ENCODE measurements at regions not wholly inside any gene's neighbourhood (a gene's known extent, or its start where the extent isn't known, plus 50 kb on each side); places are given as distances from the start of the nearest gene placed in this dataset.
"Not testable (repeated sequence)": the region's sequence is repeated elsewhere in the genome, so short reads cannot be mapped to it uniquely, and the experiment has no call there.

DNA sequence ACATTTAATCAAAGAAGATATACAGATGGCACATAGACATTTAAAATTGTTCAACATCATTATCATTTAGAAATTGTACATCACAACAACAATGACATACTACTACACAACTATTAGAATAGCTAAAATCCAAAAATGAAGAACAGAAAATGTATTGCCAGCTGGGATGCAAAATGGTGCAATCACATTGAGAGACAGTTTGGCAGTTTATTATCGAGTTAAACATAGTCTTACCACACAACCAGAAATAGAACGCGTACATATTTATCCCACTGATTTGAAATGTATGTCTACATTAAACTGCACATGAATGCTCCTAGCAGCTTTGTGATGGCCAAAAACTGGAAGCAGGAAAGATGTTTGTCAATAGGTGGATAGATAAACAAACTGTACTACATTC, 791.5 kb upstream of the MGAT4C start:
- no peak for DNase-seq

DNA sequence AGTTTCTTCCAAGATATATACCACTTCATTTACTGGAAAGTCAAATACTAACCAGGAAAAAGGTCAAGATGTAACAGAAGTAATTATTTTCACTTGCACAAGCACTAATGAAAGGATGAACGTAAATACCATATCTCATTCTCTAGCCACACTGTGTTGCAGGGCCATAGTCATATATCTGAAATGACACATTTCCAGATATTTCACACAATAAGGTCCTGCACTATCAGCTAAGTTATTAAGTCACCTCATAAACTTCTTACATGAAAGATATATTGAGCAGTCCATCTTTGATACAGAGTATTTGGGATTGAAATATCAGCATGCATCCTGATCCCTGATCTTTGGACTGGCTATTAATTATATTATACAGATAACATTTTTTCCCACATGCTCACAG, 783.3 kb upstream of the MGAT4C start:
- DNase-seq = no peak

DNA sequence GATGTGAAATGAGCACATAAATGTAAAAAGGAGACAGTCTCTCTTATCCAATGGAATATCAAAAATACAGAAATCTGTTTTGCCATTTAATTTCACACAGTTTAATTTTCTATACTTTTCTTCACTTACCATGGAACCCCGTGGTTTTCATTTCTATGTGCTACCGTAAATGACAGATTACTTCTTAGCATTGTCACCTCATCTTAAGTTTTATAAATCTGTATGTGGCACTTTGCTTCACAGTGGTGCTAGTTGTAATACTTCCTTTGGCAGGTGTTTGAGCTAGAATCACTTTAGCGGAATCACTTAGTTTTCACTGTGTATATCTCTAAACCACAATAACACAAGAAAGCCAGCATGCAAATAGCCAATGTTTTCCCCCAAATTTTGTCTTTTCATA, 781.9 kb upstream of the MGAT4C start:
- DNase-seq = no peak

DNA sequence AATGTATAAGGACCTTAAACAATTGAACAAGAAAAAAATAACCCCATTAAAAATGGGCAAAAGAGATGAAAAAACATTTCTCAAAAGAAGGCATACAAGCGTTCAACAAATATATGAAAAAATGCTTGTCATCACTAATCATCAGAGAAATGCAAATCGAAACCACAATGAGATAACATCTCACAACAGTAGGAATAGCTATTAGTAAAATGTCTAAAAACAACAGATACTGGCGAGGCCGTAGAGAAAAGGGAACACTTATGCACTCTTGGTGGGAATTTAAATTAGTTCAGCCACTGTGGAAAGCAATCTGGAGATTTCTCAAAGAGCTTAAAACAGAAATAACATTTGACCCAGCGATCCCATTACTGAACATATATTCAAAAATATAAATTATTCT, 769.8 kb upstream of the MGAT4C start:
- DNase-seq = no peak

DNA sequence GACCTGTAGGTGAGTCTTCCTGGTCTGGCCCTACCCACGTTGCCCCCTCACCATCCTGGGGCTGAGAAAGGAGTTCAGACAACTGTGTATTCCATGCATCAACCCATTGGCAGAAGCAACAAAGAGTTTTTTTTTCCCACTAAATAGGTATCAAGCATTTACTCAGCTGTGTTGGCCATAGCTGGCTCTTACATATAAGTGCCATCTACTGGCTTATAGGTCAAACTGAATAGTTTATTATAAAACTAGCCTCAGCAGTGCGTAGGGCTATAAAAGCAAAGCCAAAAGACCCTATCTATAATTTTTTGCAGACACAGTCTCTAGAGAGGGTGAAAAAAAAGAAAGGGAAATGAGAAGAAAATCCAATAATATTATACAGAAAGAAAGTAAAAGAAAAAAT, 765.2 kb upstream of the MGAT4C start:
- DNase-seq = no peak

DNA sequence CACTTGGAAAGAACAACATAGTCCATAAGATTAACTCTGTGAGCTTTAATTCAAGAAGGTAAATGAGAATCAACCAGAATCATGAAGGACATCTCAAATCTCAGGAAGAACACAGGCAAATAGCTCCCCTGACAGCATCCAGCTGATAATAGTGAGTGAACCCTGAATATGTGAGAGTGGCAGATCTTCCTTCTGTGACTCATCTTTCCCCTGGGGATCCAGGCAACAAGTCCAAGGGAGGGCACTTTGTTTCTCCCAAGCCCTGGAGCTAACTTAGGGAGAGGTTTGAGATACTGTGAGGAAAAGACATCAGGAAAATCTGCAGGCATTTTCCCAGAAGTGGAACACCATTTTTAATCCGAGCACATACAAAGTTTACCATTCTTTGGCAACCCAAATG, 763.9 kb upstream of the MGAT4C start:
- DNase-seq = no peak

DNA sequence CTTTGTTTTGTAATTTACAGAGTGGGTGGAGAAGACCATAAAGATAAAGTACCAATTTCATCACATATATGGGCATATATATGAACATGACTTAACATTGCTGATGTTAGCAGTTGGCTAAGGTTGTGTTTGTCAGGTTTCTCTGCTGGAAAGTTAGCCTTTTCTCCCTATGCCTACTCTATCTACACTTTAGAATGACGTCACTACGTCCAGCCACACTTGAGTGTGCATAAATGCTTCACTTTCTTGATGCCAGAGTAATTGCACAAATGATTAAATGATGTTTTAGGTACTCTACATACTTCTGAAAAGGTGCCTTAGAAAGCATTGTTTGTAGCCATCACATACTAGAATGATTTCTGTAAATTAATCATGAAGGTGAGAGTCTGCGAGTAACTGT, 759.2 kb upstream of the MGAT4C start:
- DNase-seq = no peak

DNA sequence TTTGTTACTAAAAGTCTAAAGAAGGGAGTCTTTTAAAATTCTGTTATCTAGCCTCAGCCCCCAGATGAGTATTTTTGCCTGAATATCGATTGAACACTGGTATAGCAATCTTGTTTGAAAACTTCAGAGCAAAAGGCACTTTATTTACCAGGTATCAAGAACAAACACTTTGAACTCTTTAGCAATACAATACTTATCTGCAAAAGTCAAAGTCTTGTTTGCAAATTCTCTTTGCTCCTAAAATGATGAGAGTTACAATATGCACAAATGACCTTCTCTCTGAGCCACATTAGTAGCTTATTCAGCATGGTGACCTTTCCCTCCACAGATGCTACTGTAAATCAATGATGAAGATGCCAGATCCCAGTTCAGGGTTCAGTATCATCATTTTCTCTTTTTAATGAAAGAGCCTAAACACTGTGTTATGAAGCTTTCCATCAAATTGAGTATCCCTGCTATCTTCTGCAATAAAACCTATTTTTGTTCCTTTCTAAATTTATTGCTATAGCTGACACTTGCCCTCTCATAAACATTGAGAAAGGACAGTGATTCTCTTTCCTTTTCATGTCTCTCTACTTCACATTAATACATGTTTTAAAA, 752.7 kb upstream of the MGAT4C start:
- no peak for DNase-seq

DNA sequence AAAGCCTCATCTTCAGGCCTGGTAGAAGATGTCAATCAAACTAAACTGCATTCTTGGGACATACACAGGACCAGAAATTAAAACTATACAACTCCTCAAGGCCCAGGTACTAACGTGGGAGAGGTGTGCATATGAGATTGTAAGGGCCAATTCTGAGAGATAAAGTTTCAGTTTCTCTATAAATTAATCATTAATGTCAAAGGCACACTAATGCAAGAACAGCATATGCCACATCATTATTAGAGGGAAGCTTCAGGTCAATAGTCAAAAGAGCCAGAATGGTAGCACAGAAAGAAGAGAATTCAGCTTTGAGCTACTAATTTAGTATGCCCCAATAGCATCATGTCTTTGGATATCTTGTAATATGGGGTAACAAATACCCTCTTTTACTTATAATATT, 744.9 kb upstream of the MGAT4C start:
- no peak for DNase-seq

DNA sequence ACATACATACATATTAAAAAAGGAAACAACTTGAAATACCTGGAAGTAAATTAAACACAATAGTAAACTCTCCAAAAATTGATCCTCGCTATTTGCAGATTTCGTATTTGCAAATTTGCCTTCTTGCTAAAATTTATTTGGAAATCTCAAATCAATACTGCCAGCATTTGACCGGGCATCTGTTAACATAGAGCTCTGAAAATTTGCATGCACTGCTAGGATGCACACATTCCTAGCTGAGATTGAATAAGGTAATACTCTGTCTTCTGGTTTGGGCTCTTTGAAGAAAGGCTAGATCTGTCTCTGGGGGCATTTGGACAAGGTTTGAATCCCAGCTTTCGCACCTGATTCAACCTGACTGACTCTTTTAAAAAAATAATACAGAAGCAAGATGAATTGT, 729.1 kb upstream of the MGAT4C start:
- DNase-seq = no peak

DNA sequence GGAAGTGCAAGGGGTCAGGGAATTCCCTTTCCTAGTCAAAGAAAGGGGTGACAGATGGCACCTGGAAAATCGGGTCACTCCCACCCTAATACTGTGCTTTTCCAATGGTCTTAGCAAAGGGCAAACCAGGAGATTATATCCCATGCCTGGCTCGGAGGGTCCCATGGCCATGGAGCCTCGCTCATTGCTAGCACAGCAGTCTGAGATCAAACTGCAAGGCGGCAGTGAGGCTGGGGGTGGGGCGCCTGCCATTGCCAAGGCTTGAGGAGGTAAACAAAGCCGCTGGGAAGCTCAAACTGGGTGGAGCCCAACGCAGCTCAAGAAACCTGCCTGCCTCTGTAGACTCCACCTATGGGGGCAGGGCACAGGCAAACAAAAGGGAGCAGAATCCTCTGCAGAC, 714.4 kb upstream of the MGAT4C start:
- DNase-seq = not testable (repeated sequence)

DNA sequence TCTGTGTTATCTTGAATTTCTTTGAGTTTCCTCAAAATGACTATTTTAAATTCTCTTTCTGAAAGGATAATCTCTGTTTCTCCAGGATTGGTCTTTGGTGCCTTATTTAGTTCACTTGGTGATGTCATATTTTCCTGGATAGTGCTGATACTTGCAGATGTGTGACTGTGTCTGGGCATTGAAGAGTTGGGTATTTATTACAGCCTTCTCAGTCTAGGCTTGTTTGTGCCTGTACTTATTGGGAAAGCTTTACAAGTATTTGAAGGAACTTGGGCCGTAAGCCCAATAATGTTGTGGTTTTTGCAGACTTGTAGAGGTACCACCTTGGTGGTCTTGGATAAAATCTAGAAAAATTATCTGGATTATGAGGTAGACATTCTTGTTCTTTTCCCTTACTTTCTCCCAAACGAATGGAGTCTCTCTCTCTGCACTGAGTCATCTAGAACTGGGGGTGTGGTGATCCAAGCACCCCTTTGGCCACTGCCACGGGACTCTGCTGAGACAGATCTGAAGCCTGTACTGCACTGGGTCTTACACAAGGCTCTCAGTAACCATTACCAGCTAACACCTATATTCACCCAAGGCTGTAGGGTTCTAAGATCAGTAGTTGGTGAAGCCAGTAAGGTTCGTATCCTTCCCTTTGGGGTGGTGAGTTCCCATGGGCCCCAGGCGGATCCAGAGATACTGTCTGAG, 703.7 kb upstream of the MGAT4C start:
- DNase-seq = no peak

DNA sequence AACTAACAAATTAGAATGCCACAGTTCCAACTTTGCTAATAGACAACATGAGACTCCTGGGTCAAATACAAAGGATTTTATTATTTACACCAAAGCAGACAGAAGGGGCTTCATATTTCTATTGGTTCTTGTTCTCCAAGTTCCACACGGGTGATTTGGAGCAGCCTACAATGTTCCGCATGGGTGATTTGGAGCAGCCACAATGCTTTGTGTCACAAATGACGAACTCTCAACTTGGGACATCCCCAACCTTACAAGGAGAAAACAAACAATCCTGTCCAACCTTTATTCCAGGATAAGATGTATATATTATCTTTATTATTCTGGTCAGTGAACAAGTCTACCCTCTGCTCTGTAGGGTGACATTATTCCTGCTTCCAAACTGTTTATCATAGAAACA, 694.3 kb upstream of the MGAT4C start:
- DNase-seq = no peak

DNA sequence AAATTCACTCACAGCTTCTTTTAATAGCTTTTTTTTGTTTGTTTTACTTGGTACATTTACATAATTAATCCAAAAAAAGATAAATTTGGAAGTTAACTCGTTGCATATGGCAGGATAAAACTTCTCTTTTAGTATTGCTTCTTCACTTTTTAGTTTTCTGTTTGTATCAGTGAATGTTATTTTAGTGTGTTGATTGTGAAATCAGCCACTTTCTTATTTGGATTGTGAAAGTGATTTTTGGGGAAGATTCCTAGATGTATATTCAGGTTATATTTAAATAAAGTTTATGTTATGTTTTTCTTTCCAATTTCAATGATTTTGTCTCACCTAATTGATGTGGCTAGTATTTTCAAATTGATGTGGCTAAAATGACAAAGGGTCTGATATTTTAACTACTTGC, 693.9 kb upstream of the MGAT4C start:
- no peak for DNase-seq

DNA sequence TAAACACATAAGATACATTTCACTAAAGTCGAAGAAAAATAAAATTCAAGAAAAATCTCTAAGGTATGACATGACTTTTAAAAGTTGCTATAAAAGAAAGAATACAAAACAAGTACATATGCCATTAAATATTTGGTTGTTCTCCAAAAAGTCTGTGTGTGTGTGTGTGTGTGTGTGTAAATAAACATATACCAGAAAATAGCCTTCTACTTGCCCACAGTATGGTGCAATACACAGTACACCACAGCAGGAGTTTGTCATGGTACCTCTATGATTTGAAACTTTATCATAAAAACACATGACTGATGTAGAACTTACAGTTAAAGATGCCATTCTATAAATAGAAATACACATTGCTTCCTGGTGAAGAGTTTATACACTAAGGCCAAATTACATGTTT, 692.7 kb upstream of the MGAT4C start:
- DNase-seq = no peak

DNA sequence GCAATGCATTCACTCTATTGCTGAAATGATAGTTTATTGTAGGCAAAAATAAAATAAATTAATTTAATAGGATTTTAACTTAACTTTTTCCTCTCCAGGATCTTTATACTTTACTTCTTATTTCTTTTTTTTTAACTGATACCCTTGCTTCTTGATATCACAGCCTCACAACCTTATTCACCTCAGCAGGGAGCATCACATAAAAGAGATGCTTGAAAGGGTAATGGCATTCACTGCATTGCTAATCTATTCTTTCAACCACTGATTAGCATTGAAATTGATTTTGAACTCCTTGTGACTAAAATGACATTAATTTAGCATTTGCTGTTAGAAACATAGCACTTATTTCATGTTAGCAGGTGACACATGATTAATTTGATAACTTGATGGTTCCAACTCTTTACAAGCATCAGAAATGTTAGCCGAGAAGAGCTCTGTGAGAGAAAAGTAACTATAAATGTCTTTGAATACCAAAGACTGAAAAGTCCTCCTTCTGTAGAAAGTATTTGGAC, 689.5 kb upstream of the MGAT4C start:
- DNase-seq = no peak

DNA sequence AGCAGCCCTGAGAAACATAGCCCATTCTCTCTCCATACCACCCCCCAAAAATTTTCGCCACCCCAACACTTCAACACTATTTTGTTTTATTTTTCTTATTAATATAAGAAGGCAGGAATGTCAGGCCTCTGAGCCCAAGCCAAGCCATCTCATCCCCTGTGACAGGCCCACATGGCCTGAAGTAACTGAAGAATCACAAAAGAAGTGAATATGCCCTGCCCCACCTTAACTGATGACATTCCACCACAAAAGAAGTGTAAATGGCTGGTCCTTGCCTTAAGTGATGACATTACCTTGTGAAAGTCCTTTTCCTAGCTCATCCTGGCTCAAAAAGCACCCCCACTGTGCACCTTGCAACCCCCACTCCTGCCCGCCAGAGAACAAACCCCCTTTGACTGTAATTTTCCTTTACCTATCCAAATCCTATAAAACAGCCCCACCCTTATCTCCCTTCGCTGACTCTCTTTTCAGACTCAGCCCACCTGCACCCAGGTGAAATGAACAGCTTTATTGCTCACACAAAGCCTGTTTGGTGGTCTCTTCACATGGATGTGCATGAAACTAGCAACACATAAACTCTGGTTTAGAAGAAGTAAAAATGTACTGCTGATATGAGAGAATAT, 688.1 kb upstream of the MGAT4C start:
- DNase-seq = not testable (repeated sequence)

DNA sequence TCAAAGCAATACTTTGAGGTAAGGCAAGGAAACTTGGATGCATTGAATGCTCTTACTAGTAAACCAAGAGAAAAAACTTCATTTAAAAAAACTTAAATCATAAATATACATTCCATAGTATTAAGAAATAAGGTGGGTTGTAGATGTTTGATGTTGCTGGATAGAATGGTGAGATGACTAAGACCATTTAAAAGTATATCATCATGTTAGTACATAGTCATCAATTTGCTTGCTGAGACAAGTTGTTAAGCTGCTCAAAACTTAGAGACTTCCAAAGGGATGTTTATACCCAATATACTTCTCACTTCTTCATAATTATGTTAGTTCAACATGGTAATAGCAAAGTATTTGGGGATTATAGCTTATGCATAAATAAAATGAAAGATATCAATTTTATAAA, 675.5 kb upstream of the MGAT4C start:
- DNase-seq = no peak

DNA sequence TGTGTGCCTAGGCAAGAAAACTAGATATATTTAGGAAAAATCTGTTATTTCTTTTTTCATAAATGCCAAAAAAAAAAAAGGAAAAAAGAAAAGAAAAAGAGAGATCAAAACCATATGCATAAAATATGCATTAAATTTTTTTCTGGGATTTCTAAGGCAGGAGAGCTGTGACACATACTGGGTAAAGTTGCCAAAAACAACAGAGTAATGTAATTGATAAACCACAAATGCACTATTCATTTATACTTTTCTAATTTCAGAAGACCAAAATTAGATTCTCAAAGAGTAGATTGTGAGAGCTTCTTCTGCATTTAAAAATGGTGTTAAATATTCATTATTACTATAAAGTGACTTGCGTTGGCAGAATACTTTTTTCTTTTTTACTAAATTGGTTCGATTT, 673.8 kb upstream of the MGAT4C start:
- DNase-seq = no peak

DNA sequence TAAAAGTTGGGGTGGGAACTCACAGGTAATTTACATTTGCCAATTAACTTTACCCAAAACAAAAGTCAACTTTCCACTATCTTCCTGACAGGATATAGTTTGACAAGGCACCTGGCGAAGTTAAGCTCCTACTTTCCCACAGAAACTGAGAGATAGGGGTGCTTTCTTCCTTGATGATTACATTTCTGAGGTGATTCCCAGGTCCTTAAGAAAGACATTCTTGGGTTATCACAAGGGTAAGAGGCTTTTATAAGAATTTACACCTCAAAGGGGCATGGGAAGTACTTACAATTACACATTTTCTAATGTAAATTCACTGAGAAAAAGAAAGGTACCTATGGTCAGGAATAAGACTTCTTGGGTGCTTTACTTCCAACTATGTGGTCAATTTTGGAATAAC, 660.9 kb upstream of the MGAT4C start:
- DNase-seq = no peak

DNA sequence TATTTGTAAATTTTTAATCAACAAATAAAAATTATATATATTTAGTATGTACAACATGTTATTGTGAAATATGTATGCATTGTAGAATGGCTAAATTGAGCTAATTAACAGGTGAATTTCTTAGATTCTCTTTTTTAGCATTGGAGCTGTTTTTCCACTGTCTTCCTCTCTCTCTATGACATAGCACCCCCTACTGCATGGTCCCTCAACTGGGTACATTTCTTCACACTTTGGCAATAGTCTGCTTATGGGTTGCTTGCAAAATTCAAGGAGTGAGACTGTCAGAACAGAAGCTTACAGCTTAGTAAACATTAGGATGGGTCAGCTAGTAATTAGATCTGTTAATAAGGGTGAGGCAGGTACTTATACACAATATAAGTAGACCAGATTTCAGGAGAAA, 658.5 kb upstream of the MGAT4C start:
- DNase-seq = no peak

DNA sequence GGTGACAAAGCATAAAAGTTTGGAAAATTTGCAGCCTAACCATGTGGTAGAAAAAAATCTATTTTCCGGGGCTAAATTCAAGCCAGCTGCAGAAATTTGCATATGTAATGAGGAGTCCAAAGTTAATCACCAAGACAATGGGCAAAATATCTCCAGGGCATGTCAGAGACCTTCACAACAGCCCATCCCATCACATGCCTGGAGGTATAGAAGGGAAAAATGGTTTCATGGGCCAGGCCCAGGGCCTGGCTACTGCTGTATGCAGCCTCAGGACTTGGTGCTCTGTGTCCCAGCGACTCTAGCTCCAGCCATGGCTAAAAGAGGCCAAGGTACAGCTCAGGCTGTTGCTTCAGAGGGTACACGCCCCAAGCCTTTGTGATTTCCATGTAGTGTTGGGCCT, 655.8 kb upstream of the MGAT4C start:
- no peak for DNase-seq

DNA sequence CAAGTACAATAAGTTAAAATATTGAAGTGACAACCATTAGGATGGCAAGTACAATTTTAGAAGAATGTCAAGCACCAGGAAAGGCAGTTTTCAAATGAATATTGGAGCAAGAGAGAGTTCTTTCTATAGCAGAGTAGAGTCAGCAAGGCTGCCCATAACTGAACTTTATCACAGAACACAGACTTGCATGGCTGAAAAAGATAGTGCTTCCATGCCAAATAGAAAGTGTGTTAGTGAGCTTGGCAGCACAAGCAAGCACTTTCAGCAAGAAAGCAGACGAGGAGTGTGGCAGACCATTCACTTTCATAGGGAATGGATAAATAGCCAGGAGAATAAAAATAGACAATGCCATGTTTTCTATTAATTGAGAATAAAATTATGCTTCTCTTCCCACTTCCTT, 647.0 kb upstream of the MGAT4C start:
- DNase-seq = no peak

DNA sequence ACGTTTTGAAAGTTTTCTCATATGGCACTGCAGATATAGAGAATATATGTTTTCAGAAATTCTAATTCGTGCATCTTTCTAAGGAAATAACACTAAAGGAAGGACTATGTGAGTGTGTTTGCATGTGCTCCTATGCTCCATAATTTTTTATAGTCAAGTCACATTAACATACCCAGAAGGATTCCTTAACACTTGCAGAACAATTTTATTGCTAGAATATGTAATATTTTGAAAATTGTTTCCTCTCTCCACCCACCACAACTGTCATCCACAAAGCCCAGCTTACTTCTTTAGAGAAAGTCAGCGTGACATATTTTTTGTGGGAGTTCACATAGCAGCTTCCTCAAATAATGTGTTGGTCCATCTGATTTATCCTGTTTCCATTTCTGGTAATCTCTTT, 604.6 kb upstream of the MGAT4C start:
- no peak for DNase-seq

DNA sequence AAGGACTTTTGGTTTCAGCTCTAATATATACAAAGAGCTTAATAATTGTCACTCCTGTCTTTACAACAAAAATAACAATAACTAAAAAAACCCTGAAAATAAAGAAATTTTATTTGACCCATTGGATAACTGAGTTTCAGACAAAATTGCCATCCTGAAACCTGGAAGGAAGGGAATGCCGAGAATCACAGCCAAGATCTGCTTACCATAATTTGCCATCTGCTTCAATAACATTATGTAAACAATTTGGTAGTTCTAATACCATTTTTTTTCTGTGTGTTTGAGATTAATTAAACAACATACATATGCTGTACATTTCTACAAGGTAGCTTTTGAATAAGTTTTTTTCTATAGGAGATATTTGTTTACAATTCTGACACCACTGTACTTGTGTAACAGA, 596.3 kb upstream of the MGAT4C start:
- no peak for DNase-seq

All from NCI-H774 (cell line).